GM23338 (cell line): ENCODE measurements at regions not wholly inside any gene's neighbourhood (a gene's known extent, or its start where the extent isn't known, plus 50 kb on each side); places are given as distances from the start of the nearest gene placed in this dataset.

Source experiments
- ATAC-seq: fragments of 200-7000 bp; cut with Tn5 transposase; 3 replicates; pipeline ENCODE4 v1.9.1; 2020
- DNase-seq: peaks from one replicate; pipeline ENCODE4 v3.0.0-alpha.2; 2015; ENCODE audit warnings: low spot score
- H2AFZ ChIP-seq: fragments of 200-600 bp; sonication (generic); 2 replicates; pipeline ENCODE4 v1.8.0; 2016; ENCODE audit warnings: antibody characterized with exemption, mild to moderate bottlenecking, moderate library complexity
- H3F3A ChIP-seq: fragments of 200-600 bp; sonication (generic); replicated peaks from 2 replicates; pipeline ENCODE4 v1.8.0; 2017; ENCODE audit warnings: antibody characterized with exemption, mixed run types, low read depth
- H3K27ac ChIP-seq: fragments of 200-600 bp; sonication (generic); 2 replicates; pipeline ENCODE4 v1.6.1; 2016; ENCODE audit warnings: low read depth
- H3K27me3 ChIP-seq: fragments of 200-600 bp; sonication (generic); 2 replicates; pipeline ENCODE4 v1.8.0; 2016; ENCODE audit warnings: mild to moderate bottlenecking, mixed run types, moderate library complexity; ENCODE audit not compliant: insufficient read depth
- H3K36me3 ChIP-seq: fragments of 200-600 bp; sonication (generic); 2 replicates; pipeline ENCODE4 v1.8.0; 2016; ENCODE audit warnings: mild to moderate bottlenecking; ENCODE audit not compliant: insufficient read depth
- H3K4me1 ChIP-seq: fragments of 200-600 bp; sonication (generic); 2 replicates; pipeline ENCODE4 v1.8.0; 2016; ENCODE audit warnings: mild to moderate bottlenecking, moderate library complexity; ENCODE audit not compliant: insufficient read depth
- H3K4me2 ChIP-seq: fragments of 200-600 bp; sonication (generic); 2 replicates; pipeline ENCODE4 v1.7.1; 2017; ENCODE audit warnings: mixed run types
- H3K4me3 ChIP-seq: fragments of 200-600 bp; sonication (generic); 2 replicates; pipeline ENCODE4 v1.6.1; 2016; ENCODE audit warnings: mixed run types
- H3K79me2 ChIP-seq: fragments of 200-600 bp; sonication (generic); replicated peaks from 2 replicates; pipeline ENCODE4 v1.8.0; 2017; ENCODE audit warnings: mild to moderate bottlenecking; ENCODE audit not compliant: insufficient read depth
- H3K9me2 ChIP-seq: fragments of 200-600 bp; sonication (generic); 2 replicates; pipeline ENCODE4 v1.8.0; 2017; ENCODE audit not compliant: insufficient read depth
- H4K20me1 ChIP-seq: fragments of 200-600 bp; sonication (generic); replicated peaks from 2 replicates; pipeline ENCODE4 v1.8.0; 2017; ENCODE audit warnings: mild to moderate bottlenecking; ENCODE audit not compliant: insufficient read depth
- H3K27ac Mint-ChIP-seq: 2 replicates; pipeline ENCODE4 v1.8.0; 2020; ENCODE audit warnings: inconsistent platforms, mild to moderate bottlenecking, moderate library complexity, mixed read lengths
- H3K27me3 Mint-ChIP-seq: 3 replicates; pipeline ENCODE4 v1.8.0; 2022; ENCODE audit warnings: low read depth, mild to moderate bottlenecking, moderate library complexity, mixed read lengths, inconsistent platforms; ENCODE audit not compliant: insufficient read depth, poor library complexity
- H3K36me3 Mint-ChIP-seq: 3 replicates; pipeline ENCODE4 v1.8.0; 2021; ENCODE audit warnings: low read depth, mild to moderate bottlenecking, inconsistent platforms, moderate library complexity, mixed read lengths
- H3K4me1 Mint-ChIP-seq: 3 replicates; pipeline ENCODE4 v1.8.0; 2020; ENCODE audit warnings: mild to moderate bottlenecking, inconsistent platforms, mixed read lengths
- H3K4me3 Mint-ChIP-seq: 3 replicates; pipeline ENCODE4 v1.8.0; 2021; ENCODE audit warnings: moderate library complexity, mild to moderate bottlenecking, inconsistent platforms, mixed read lengths
- H3K9me3 Mint-ChIP-seq: 3 replicates; pipeline ENCODE4 v1.8.0; 2020; ENCODE audit warnings: moderate library complexity, mild to moderate bottlenecking, inconsistent platforms, mixed read lengths
- EZH2 ChIP-seq: fragments of 200-600 bp; sonication (generic); IDR thresholded peaks from one replicate; pipeline ENCODE4 v1.8.0; 2017; ENCODE audit warnings: antibody characterized with exemption, mild to moderate bottlenecking, low read depth; ENCODE audit not compliant: unreplicated experiment
- EZH2phosphoT487 ChIP-seq: fragments of 200-600 bp; sonication (generic); IDR thresholded peaks from one replicate; pipeline ENCODE4 v1.8.1; 2018; ENCODE audit warnings: antibody characterized with exemption; ENCODE audit not compliant: unreplicated experiment
- POLR2AphosphoS5 ChIP-seq: IDR thresholded peaks from 2 replicates; pipeline ENCODE4 v1.6.1; 2016; ENCODE audit warnings: antibody characterized with exemption, low read depth
- ZNF114 ChIP-seq: fragments of 250-450 bp; sonication (Bioruptor Pico); IDR thresholded peaks from 2 replicates; pipeline ENCODE4 v1.5.0; 2020; ENCODE audit warnings: mild to moderate bottlenecking, moderate library complexity
- TF ChIP-seq, protein P1 (sequence below): fragments of 250-450 bp; sonication (Bioruptor Pico); IDR thresholded peaks from 2 replicates; pipeline ENCODE4 v1.5.0; 2020; ENCODE audit warnings: mild to moderate bottlenecking, moderate library complexity
- TF ChIP-seq, protein P2 (sequence below): IDR thresholded peaks from 2 replicates; pipeline ENCODE4 v1.6.1; 2016; ENCODE audit warnings: antibody characterized with exemption

DNA sequence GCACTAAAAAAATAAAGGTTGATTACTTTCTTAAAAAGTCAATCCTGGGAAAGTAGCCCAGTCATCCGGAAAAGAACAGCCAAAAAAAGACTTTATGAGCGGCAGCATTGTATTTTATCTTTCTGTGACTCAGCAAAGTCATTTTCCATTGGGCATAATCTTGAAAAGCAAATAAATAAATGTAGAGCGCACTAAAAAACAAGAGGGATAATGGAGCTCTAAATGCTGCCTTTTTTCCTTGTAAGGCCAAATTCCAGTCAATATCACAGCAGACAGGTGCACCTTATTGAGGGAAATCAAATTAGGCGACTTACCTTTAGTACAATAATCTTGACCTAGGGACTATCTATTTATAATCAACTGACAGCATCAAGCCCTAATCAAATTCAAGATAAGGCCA is 266.8 kb downstream of the MTRR start (continued):
- TF ChIP-seq, protein P1, sequence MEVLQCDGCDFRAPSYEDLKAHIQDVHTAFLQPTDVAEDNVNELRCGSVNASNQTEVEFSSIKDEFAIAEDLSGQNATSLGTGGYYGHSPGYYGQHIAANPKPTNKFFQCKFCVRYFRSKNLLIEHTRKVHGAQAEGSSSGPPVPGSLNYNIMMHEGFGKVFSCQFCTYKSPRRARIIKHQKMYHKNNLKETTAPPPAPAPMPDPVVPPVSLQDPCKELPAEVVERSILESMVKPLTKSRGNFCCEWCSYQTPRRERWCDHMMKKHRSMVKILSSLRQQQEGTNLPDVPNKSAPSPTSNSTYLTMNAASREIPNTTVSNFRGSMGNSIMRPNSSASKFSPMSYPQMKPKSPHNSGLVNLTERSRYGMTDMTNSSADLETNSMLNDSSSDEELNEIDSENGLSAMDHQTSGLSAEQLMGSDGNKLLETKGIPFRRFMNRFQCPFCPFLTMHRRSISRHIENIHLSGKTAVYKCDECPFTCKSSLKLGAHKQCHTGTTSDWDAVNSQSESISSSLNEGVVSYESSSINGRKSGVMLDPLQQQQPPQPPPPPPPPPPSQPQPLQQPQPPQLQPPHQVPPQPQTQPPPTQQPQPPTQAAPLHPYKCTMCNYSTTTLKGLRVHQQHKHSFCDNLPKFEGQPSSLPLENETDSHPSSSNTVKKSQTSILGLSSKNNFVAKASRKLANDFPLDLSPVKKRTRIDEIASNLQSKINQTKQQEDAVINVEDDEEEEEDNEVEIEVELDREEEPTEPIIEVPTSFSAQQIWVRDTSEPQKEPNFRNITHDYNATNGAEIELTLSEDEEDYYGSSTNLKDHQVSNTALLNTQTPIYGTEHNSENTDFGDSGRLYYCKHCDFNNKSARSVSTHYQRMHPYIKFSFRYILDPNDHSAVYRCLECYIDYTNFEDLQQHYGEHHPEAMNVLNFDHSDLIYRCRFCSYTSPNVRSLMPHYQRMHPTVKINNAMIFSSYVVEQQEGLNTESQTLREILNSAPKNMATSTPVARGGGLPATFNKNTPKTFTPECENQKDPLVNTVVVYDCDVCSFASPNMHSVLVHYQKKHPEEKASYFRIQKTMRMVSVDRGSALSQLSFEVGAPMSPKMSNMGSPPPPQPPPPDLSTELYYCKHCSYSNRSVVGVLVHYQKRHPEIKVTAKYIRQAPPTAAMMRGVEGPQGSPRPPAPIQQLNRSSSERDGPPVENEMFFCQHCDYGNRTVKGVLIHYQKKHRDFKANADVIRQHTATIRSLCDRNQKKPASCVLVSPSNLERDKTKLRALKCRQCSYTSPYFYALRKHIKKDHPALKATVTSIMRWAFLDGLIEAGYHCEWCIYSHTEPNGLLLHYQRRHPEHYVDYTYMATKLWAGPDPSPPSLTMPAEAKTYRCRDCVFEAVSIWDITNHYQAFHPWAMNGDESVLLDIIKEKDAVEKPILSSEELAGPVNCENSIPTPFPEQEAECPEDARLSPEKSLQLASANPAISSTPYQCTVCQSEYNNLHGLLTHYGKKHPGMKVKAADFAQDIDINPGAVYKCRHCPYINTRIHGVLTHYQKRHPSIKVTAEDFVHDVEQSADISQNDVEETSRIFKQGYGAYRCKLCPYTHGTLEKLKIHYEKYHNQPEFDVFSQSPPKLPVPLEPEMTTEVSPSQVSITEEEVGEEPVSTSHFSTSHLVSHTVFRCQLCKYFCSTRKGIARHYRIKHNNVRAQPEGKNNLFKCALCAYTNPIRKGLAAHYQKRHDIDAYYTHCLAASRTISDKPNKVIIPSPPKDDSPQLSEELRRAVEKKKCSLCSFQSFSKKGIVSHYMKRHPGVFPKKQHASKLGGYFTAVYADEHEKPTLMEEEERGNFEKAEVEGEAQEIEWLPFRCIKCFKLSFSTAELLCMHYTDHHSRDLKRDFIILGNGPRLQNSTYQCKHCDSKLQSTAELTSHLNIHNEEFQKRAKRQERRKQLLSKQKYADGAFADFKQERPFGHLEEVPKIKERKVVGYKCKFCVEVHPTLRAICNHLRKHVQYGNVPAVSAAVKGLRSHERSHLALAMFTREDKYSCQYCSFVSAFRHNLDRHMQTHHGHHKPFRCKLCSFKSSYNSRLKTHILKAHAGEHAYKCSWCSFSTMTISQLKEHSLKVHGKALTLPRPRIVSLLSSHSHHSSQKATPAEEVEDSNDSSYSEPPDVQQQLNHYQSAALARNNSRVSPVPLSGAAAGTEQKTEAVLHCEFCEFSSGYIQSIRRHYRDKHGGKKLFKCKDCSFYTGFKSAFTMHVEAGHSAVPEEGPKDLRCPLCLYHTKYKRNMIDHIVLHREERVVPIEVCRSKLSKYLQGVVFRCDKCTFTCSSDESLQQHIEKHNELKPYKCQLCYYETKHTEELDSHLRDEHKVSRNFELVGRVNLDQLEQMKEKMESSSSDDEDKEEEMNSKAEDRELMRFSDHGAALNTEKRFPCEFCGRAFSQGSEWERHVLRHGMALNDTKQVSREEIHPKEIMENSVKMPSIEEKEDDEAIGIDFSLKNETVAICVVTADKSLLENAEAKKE (CRISPR knock-in tag), result no peak
- no peak for TF ChIP-seq ZNF114 (CRISPR knock-in tag)
- no peak for TF ChIP-seq EZH2phosphoT487

DNA sequence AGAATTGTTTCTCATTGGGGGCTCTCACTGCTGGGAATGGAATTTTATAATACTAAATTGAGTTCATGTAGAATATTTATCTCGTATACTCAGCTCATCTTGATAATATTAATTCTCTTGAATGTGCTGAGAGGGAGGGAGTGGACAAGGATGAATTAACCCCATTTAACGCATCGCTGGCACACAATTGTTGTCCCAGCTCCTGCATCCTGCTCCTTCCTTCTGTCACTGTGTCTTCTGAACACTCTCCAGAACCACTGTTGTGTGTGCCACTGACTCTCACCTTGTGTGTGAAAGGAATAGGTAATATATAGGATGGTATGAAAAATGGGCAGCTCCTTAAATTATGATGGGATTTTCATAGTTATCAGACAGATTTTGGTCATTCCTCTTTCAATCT is 267.3 kb downstream of the MTRR start:
- DNase-seq, result no peak
- Histone ChIP-seq H3K27me3 (no peaks in the 10 kb centered on the region), H3K27ac (no peak overlapping the region), H3K9me2 (no peaks in the 10 kb centered on the region), H4K20me1 (no peaks in the 10 kb centered on the region), H3K4me3 (no peak overlapping the region), H3K36me3 (no peaks in the 10 kb centered on the region), H3F3A (no peaks in the 10 kb centered on the region), H3K4me1 (no peaks in the 10 kb centered on the region), H2AFZ (no peak overlapping the region), H3K79me2 (no peaks in the 10 kb centered on the region), H3K4me2 (no peak overlapping the region)
- Mint-ChIP-seq H3K27ac (no peak overlapping the region), H3K4me1 (no peaks in the 10 kb centered on the region), H3K4me3 (no peak overlapping the region), H3K9me3 (no peaks in the 10 kb centered on the region), H3K27me3 (peaks cover 3% of the 10 kb centered on the region), H3K36me3 (no peaks in the 10 kb centered on the region)
- TF ChIP-seq ZNF114 (CRISPR knock-in tag), result no peak
- TF ChIP-seq, protein P1 (CRISPR knock-in tag), result no peak
- TF ChIP-seq POLR2AphosphoS5, result no peak
- TF ChIP-seq EZH2phosphoT487, result no peak
- no peak for TF ChIP-seq EZH2
- TF ChIP-seq, protein P2, sequence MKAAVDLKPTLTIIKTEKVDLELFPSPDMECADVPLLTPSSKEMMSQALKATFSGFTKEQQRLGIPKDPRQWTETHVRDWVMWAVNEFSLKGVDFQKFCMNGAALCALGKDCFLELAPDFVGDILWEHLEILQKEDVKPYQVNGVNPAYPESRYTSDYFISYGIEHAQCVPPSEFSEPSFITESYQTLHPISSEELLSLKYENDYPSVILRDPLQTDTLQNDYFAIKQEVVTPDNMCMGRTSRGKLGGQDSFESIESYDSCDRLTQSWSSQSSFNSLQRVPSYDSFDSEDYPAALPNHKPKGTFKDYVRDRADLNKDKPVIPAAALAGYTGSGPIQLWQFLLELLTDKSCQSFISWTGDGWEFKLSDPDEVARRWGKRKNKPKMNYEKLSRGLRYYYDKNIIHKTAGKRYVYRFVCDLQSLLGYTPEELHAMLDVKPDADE, result no peak
- ATAC-seq, result no peak
